NOMO-1 treated with DMSO at 0.1 percent for 48 hours (cell line): ENCODE measurements at regions not wholly inside any gene's neighbourhood (a gene's known extent, or its start where the extent isn't known, plus 50 kb on each side); places are given as distances from the start of the nearest gene placed in this dataset.
A peak's percentile ranks its signal among the peaks of the same experiment; 100 is the strongest.
"Not testable (repeated sequence)": the region's sequence is repeated elsewhere in the genome, so short reads cannot be mapped to it uniquely, and the experiment has no call there.

ENCODE experiments used
- DNase-seq: peaks from one replicate; lab custom pipeline; 2025; ENCODE audit not compliant: unreplicated experiment; lab: John Stamatoyannopoulos, UW

DNA sequence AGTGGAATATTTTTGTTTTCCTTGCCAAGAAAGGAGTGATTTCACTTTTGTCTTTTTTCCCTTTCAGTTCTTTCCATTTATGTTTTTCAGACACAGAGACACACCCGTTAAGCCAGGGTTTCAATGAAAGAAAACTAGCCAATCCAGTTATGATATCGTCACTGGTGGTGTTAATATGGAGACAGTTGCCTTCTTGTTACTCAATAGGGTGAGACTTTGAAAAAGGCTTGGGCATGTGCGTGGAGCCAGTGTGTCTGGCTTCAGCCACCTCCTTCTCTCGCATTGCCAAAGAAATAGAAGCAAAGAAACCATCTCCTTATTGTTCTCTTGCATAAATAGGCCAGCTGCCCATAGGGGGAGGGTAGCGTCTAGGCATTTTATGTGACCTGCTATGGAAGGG is 84.1 kb upstream of the DLX6 start:
- no peak for DNase-seq

DNA sequence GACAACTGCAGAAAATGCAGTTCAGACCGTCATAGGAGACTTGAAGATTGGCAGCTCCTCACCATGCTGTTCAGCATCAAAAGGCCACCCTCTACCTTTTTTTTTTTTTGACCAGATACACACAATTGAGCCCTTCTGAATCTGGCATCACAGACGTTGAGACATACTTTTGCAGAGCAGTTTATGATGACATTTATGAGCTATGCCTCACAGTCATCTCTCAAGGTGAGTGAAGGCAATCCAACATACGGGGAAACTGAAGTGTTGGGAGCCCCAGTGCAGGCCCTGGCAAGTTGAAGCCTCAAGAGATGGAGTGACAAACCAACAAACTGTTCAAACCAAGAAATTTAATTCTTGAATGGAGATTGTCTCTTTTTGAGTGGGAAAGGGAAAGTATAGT is 83.6 kb upstream of the DLX6 start:
- DNase-seq = no peak

DNA sequence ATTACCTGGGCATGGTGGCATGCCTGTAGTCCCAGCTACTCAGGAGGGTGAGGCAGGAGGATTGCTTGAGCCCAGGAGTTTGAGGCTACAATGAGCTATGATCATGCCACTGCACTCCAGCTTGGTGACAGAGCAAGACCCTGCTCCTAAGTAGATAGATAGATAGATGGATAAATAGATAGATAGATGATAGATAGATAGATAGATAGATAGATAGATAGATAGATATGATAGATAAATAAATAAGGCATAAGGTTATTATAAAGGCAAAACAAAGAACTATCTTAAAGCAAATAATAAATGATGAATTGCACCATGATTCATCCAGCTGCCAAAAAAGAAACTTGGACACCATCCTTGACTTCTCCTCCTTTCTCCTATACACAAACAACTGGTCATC is 82.0 kb upstream of the DLX6 start:
- not testable (repeated sequence) for DNase-seq

DNA sequence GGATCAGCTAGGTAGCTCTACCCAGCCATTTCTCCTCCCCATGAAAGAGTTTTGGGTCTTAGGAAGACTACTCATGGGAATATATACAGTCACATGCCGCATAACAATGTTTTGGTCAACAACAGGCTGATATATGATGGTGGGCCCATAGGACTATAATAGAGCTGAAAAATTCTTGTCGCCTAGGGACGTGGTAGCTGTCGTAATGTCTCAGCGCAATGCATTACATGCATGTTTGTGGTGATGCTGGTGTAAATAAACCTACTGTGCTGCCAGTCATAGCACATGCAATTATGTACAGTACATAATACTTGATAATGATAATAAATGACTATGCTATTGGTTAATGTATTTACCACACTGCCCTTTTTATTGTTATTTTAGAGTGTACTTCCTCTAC is 78.2 kb upstream of the DLX6 start:
- DNase-seq = no peak

- DNase-seq = no peak
Measured at GRCh38 chr7:96928965-96929364, 76.4 kb upstream of the DLX6 start.

- DNase-seq = no peak
Measured at GRCh38 chr7:96931891-96932290, 73.5 kb upstream of the DLX6 start.

GRCh38 chr7:96933067-96933645 is 72.2 kb upstream of the DLX6 start:
- no peak for DNase-seq

GRCh38 chr7:96936621-96937020 is 68.7 kb upstream of the DLX6 start:
- DNase-seq = no peak

DNA sequence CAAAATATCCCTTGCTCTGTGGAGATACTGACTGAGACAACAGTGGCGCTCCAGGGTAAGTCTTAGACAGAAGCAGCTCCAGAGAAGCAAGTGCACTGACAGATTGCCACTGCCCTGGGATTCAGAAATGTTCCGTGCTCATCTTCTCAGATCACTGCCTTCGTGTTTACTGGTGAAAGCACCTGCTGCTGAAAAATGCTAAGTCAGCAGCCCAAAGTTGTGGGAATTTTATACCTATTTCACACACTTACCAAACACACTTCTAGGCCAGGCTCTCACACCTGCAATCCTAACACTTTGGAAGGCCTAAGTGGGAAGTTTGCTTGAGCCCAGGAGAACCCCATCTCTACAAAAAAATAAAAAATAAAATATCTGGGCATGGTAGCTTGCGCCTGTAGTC is 63.2 kb upstream of the DLX6 start:
- no peak for DNase-seq

GRCh38 chr7:96949766-96950165 is 55.6 kb upstream of the DLX6 start:
- peak; percentile 53 for DNase-seq

GRCh38 chr7:96952974-96953391 is 52.4 kb upstream of the DLX6 start:
- DNase-seq = no peak

GRCh38 chr7:96953676-96954513 is 51.5 kb upstream of the DLX6 start:
- DNase-seq = no peak
